Esophagus muscularis mucosa (tissue), 4 donors: ENCODE measurements at regions not wholly inside any gene's neighbourhood (a gene's known extent, or its start where the extent isn't known, plus 50 kb on each side); places are given as distances from the start of the nearest gene placed in this dataset.

Source experiments
- CTCF ChIP-seq, 3 experiments: fragments of 200-600 bp in 2 of 3; fragments of 450-650 bp in 1 of 3; sonication (generic) in 2 of 3; IDR thresholded peaks; one replicate each; pipeline ENCODE4 v1.5.1; 2017 to 2019; ENCODE audit warnings: antibody characterized with exemption in 3 of 3, mild to moderate bottlenecking in 2 of 3, moderate library complexity in 1 of 3
- EP300 ChIP-seq: sonication (generic); formaldehyde crosslinking; IDR thresholded peaks from one replicate; pipeline ENCODE4 v1.6.1; 2017; ENCODE audit warnings: antibody characterized with exemption
- POLR2A ChIP-seq: fragments of 450-650 bp; IDR thresholded peaks from one replicate; pipeline ENCODE4 v1.6.1; 2017; ENCODE audit warnings: antibody characterized with exemption, moderate library complexity, mild to moderate bottlenecking, low read depth
- POLR2AphosphoS5 ChIP-seq, 2 donors: sonication (generic); formaldehyde crosslinking; IDR thresholded peaks; one replicate each; pipeline ENCODE4 v1.6.1; 2017; ENCODE audit warnings: antibody characterized with exemption in 2 of 2

GRCh38 chr5:100464418-100464817 is 70.8 kb upstream of the FAM174A start:
- TF ChIP-seq CTCF (IDR thresholded peaks at IDR 0.05), result no peak
- no peak for TF ChIP-seq POLR2A
- TF ChIP-seq EP300, result no peak
- TF ChIP-seq POLR2AphosphoS5 (IDR thresholded peaks at IDR 0.05), result no peak
